GM21360 (cell line): ENCODE measurements at regions not wholly inside any gene's neighbourhood (a gene's known extent, or its start where the extent isn't known, plus 50 kb on each side); places are given as distances from the start of the nearest gene placed in this dataset.

Source experiments
- ATAC-seq: cut with Tn5 transposase; IDR thresholded peaks from one replicate; pipeline ENCODE4 v1.9.1; 2021; ENCODE audit warnings: mild to moderate bottlenecking, moderate library complexity; ENCODE audit not compliant: unreplicated experiment

- ATAC-seq = no peak
These were observed 56.7 kb upstream of the PCSK5 start for GRCh38 chr9:75833778-75834177.

GRCh38 chr9:75834878-75835277 lies 55.6 kb upstream of the PCSK5 start:
- ATAC-seq = no peak
